ENCODE measurements at regions not wholly inside any gene's neighbourhood (a gene's known extent, or its start where the extent isn't known, plus 50 kb on each side); places are given as distances from the start of the nearest gene placed in this dataset.

DNA sequence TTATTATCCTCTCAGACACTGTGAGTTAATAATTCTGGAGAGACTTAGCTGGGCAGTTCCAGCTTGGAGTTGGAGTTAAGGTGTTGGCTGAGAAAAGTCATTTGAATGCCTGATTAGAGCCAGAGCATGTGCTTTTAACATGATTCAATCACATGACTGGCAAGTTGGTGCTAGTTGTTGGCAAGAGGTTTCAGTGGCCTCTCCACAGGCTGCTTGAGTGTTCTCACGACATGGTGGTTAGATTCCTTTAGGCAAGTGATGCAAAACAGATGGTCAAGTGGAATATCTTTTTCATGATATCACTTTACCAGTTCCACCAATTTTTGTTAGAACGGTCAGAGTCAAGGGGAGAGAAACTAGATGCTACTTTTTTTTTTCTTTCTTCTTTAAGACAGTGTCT is 262.7 kb upstream of the FN1 start:
- TF ChIP-seq EZH2 (IDR thresholded peaks at IDR 0.05), result no peak
- TF ChIP-seq POLR2AphosphoS5 (IDR thresholded peaks at IDR 0.05; ENCODE audit: borderline replicate concordance, low read depth, low read length), result no peak
- TF ChIP-seq FOXP2 (optimal IDR thresholded peaks at IDR 0.05; ENCODE audit: control extremely low read depth, extremely low read length, insufficient read depth), result no peak
